Esophagus squamous epithelium (tissue), 5 donors: ENCODE measurements at regions not wholly inside any gene's neighbourhood (a gene's known extent, or its start where the extent isn't known, plus 50 kb on each side); places are given as distances from the start of the nearest gene placed in this dataset.

ENCODE experiments used
- DNase-seq: peaks from one replicate; lab custom pipeline; 2025; lab: John Stamatoyannopoulos, UW
- H3K27ac ChIP-seq, 4 donors: fragments of 200-600 bp; sonication (generic); one replicate each; pipeline ENCODE4 v1.5.1; 2016 to 2019; ENCODE audit warnings: mild to moderate bottlenecking in 1 of 4
- H3K27me3 ChIP-seq, 4 donors: fragments of 200-600 bp; sonication (generic); 1 replicate in 3 of 4; 2 replicates in 1 of 4; pipeline versions ENCODE4 v1.5.1 to v1.6.0; 2017 to 2021; ENCODE audit warnings: antibody characterized with exemption in 1 of 4
- H3K36me3 ChIP-seq, 3 donors: fragments of 200-600 bp; sonication (generic); one replicate each; pipeline ENCODE4 v1.5.1; 2016 to 2019
- H3K4me1 ChIP-seq, 3 donors: fragments of 200-600 bp; sonication (generic); one replicate each; pipeline ENCODE4 v1.5.1; 2017 to 2019
- H3K4me3 ChIP-seq, 4 donors: fragments of 200-600 bp; sonication (generic); 1 replicate in 3 of 4; 2 replicates in 1 of 4; pipeline ENCODE4 v1.5.1; 2016 to 2019; ENCODE audit warnings: mild to moderate bottlenecking in 2 of 4, moderate library complexity in 1 of 4
- H3K9me3 ChIP-seq, 3 donors: fragments of 200-600 bp; sonication (generic); one replicate each; pipeline ENCODE4 v1.5.1; 2016 to 2019
- POLR2A ChIP-seq, 4 donors: fragments of 450-650 bp; IDR thresholded peaks; one replicate each; pipeline ENCODE4 v1.6.1; 2017; ENCODE audit warnings: antibody characterized with exemption in 4 of 4, mild to moderate bottlenecking in 4 of 4, moderate library complexity in 3 of 4
- WGBS, 2 donors: methylation state at CpG; one replicate each; pipeline ENCODE4 v1.1.5; 2018; 5-methylcytosine and 5-hydroxymethylcytosine counted together
- intact Hi-C: fragments of 100-400 bp; cut with DNase I; formaldehyde crosslinking; loops from one replicate; pipeline ENCODE4 v1.15.0; 2022
- TF ChIP-seq, protein P1 (sequence below), 6 experiments: fragments of 450-650 bp in 4 of 6; fragments of 200-600 bp in 2 of 6; sonication (generic) in 2 of 6; IDR thresholded peaks; one replicate each; pipeline ENCODE4 v1.5.1; 2016 to 2019; ENCODE audit warnings: antibody characterized with exemption in 6 of 6, mild to moderate bottlenecking in 4 of 6, moderate library complexity in 4 of 6
- donor health status: DM: yes; HTN: yes; CAD: no.

DNA sequence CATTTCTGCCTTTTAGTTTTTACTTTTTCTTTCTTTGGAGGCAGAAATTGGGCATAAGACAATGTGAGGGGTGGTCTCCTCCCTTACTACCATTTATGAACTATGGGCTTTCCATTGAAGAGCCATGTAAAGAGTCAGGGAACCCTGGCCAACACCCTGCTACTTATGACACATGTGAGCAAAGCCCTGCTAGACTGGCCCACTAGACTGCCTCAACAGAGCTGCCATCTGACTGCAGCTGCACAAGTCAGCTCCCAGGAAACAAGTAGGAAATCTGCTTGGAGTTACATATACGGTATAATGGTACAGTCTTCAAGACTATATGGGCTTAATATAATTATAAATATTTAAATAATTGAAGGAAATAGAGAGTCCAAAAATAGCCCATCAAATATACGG, 816.8 kb downstream of the TRIB2 start:
- Histone ChIP-seq H3K27me3 (no peaks in the 10 kb centered on the region), H3K9me3 (no peaks in the 10 kb centered on the region), H3K27ac (no peak overlapping the region), H3K36me3 (no peaks in the 10 kb centered on the region), H3K4me3 (no peak overlapping the region), H3K4me1 (peaks cover 0 to 14% (median 0%) of the 10 kb centered on the region in 3 donors)
- intact Hi-C loops: no loop called here
- no peak for TF ChIP-seq POLR2A (IDR thresholded peaks at IDR 0.05)
- TF ChIP-seq, protein P1, sequence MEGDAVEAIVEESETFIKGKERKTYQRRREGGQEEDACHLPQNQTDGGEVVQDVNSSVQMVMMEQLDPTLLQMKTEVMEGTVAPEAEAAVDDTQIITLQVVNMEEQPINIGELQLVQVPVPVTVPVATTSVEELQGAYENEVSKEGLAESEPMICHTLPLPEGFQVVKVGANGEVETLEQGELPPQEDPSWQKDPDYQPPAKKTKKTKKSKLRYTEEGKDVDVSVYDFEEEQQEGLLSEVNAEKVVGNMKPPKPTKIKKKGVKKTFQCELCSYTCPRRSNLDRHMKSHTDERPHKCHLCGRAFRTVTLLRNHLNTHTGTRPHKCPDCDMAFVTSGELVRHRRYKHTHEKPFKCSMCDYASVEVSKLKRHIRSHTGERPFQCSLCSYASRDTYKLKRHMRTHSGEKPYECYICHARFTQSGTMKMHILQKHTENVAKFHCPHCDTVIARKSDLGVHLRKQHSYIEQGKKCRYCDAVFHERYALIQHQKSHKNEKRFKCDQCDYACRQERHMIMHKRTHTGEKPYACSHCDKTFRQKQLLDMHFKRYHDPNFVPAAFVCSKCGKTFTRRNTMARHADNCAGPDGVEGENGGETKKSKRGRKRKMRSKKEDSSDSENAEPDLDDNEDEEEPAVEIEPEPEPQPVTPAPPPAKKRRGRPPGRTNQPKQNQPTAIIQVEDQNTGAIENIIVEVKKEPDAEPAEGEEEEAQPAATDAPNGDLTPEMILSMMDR (IDR thresholded peaks at IDR 0.05): no peak
- 86 to 88% methylated on average over 2 of the region's 2 CpGs for WGBS, 2 donors
- DNase-seq: no peak

DNA sequence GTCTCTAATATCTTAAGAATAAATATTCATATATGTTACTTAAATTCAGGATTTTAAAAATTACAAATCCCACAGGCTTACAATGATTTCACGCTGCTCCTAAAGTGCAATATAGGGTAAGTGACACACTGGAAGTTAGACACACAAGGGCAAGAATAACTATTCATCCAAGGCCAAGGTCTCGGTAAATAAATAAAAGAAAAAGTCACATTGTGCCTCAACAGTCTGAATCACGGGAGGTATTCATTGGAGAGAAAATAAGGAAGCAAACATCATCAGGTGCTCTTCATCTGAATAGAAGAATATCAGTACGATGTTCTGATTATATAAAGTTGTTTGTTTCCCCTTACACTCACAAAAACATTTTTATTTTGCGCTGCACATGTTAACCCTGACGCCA, 820.2 kb downstream of the TRIB2 start:
- intact Hi-C loops: no loop called here
- H3K9me3 ChIP-seq: no peaks in the 10 kb centered on the region
- WGBS, 2 donors: 74 to 87% methylated on average over 6 of the region's 6 CpGs
- no peak overlapping the region for H3K4me3 ChIP-seq
- TF ChIP-seq, protein P1 (IDR thresholded peaks at IDR 0.05): no peak
- TF ChIP-seq POLR2A (IDR thresholded peaks at IDR 0.05): no peak
- peaks cover 0 to 26% (median 0%) of the 10 kb centered on the region in 3 donors for H3K4me1 ChIP-seq
- DNase-seq: no peak
- no peaks in the 10 kb centered on the region for H3K36me3 ChIP-seq
- no peaks in the 10 kb centered on the region for H3K27me3 ChIP-seq
- no peak overlapping the region for H3K27ac ChIP-seq

- Histone ChIP-seq H3K4me1 (peaks cover 0 to 33% (median 0%) of the 10 kb centered on the region in 3 donors), H3K9me3 (no peaks in the 10 kb centered on the region), H3K4me3 (no peak overlapping the region), H3K27ac (peak overlapping the region in 2 of 4 donors; percentile 9 to 16), H3K36me3 (no peaks in the 10 kb centered on the region), H3K27me3 (no peaks in the 10 kb centered on the region)
- intact Hi-C loops: no loop called here
- no peak for TF ChIP-seq POLR2A (IDR thresholded peaks at IDR 0.05)
- TF ChIP-seq, protein P1 (IDR thresholded peaks at IDR 0.05): no peak
- WGBS, 2 donors: 56 to 68% methylated on average over 8 to 9 of the region's 9 CpGs
- DNase-seq: no peak
Observed at GRCh38 chr2:13537771-13538349, 821.1 kb downstream of the TRIB2 start.

GRCh38 chr2:13539296-13539695, 822.6 kb downstream of the TRIB2 start:
- WGBS, 2 donors: 65 to 95% methylated on average over 2 of the region's 2 CpGs
- peaks cover 0 to 38% (median 0%) of the 10 kb centered on the region in 3 donors for H3K4me1 ChIP-seq
- TF ChIP-seq, protein P1 (IDR thresholded peaks at IDR 0.05): no peak
- no peak for TF ChIP-seq POLR2A (IDR thresholded peaks at IDR 0.05)
- no peak overlapping the region for H3K4me3 ChIP-seq
- no peaks in the 10 kb centered on the region for H3K27me3 ChIP-seq
- H3K9me3 ChIP-seq: no peaks in the 10 kb centered on the region
- DNase-seq: no peak
- H3K36me3 ChIP-seq: no peaks in the 10 kb centered on the region
- intact Hi-C loops: no loop called here
- no peak overlapping the region for H3K27ac ChIP-seq

DNA sequence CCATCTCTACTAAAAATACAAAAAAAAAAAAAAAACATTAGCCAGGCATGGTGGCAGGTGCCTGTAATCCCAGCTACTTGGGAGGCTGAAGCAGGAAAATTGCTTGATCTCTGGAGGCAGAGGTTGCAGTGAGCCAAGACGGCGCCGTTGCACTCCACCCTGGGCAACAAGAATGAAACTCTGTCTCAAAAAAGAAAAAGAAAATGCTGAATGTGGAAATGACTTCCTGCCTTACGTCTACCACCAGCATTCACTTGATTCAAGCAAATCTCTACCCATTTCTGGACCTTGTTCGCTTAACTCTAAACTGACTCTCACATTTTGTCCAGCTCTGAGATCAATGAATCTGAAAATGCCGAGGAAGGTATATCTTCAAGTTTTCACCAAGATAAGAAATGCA, 825.3 kb downstream of the TRIB2 start:
- H3K36me3 ChIP-seq: no peaks in the 10 kb centered on the region
- H3K4me3 ChIP-seq: no peak overlapping the region
- intact Hi-C loops: no loop called here
- H3K4me1 ChIP-seq: peaks cover 0 to 38% (median 0%) of the 10 kb centered on the region in 3 donors
- H3K27ac ChIP-seq: no peak overlapping the region
- no peaks in the 10 kb centered on the region for H3K9me3 ChIP-seq
- TF ChIP-seq, protein P1 (IDR thresholded peaks at IDR 0.05): no peak
- no peak for TF ChIP-seq POLR2A (IDR thresholded peaks at IDR 0.05)
- no peaks in the 10 kb centered on the region for H3K27me3 ChIP-seq
- no peak for DNase-seq
- 86 to 88% methylated on average over 6 of the region's 6 CpGs for WGBS, 2 donors
